ENCODE measurements at regions not wholly inside any gene's neighbourhood (a gene's known extent, or its start where the extent isn't known, plus 50 kb on each side); places are given as distances from the start of the nearest gene placed in this dataset.

DNA sequence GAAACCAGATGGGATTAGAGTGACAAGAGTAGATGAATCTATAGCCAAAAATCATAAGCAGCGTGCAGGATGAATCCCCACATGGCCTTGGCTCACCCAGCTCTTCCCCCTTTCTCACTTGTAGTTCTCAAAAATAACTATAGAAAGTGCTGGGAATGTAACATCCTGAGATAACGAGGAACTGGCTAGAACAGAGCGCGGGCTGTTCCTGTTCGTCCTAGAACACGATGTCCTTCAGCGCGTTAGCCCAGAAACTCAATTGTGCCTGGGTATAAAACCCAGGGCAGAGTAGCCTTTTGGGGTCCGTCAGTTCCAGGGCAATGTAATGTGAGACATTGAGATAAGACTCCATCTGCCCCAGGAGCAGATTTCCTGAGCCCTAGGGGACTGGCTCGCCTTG, 326.2 kb downstream of the TSHZ3 start:
- Mint-ChIP-seq H3K9me3 (peaks cover 1 to 17% (median 3%) of the 10 kb centered on the region in 7 donors), H3K4me1 (no peaks in the 10 kb centered on the region), H3K4me3 (no peak overlapping the region), H3K27me3 (ENCODE audit: low read depth in 3 of 3) (peaks cover 0 to 6% (median 3%) of the 10 kb centered on the region in 3 donors), H3K36me3 (no peaks in the 10 kb centered on the region), H3K27ac (no peak overlapping the region)
- Histone ChIP-seq H3K9me3 (replicated peaks in 1 of 2; ENCODE audit: control insufficient read depth in 1 of 2, insufficient read depth in 1 of 2, low read length in 2 of 2) (peaks cover 0 to 7% of the 10 kb centered on the region in 2 donors), H3K36me3 (replicated peaks in 1 of 2; ENCODE audit: control insufficient read depth in 1 of 2, insufficient read depth in 2 of 2, low read length in 2 of 2) (no peaks in the 10 kb centered on the region), H3K27ac (ENCODE audit: low read depth in 1 of 2, low read length in 2 of 2) (no peak overlapping the region), H2AFZ (ENCODE audit: insufficient read depth, low read depth, low read length, poor library complexity, severe bottlenecking) (no peak overlapping the region), H3K79me2 (ENCODE audit: insufficient read depth, low read length) (no peaks in the 10 kb centered on the region), H3K4me3 (replicated peaks in 1 of 3; ENCODE audit: low read depth in 2 of 3, low read length in 3 of 3) (no peak overlapping the region), H3K4me1 (ENCODE audit: control insufficient read depth in 1 of 2, insufficient read depth in 2 of 2, low read length in 2 of 2) (no peaks in the 10 kb centered on the region), H3K4me2 (replicated peaks; ENCODE audit: extremely low read depth, low read length, poor library complexity, severe bottlenecking) (no peak overlapping the region), H3K9ac (ENCODE audit: insufficient read depth, low read length, poor library complexity, severe bottlenecking) (no peak overlapping the region), H3K27me3 (ENCODE audit: control insufficient read depth in 2 of 2, insufficient read depth in 2 of 2, low read length in 2 of 2) (no peaks in the 10 kb centered on the region), H4K20me1 (ENCODE audit: insufficient read depth, low read length) (no peaks in the 10 kb centered on the region)
- WGBS (ENCODE audit: insufficient coverage), result 86% methylated on average over 8 of the region's 10 CpGs
- TF ChIP-seq CTCF (IDR thresholded peaks at IDR 0.05), result no peak
- intact Hi-C loops (cut with micrococcal nuclease), result no loop called here
- DNase-seq, result no peak

DNA sequence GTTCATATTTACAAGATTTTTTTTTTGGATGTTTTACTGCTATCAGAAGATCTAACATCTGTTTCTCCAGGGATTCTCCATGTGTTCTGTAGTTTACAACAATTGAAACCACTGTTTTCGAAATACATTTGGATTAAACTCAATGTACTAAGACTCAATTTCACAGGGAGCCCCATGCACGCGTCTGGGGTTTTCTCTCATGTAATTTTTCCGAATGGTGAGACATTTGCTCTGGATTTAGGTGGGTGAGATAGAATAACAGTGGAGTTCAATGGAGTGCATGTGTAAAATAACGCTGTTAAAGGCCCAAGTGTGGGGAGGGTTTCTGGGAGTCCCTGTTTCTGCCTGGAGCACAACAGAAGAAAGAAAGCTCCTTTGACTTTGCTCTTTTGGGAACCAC, 330.3 kb downstream of the TSHZ3 start:
- Histone ChIP-seq H3K9ac (ENCODE audit: insufficient read depth, low read length, poor library complexity, severe bottlenecking) (no peak overlapping the region), H2AFZ (ENCODE audit: insufficient read depth, low read depth, low read length, poor library complexity, severe bottlenecking) (no peak overlapping the region), H3K4me3 (replicated peaks in 1 of 3; ENCODE audit: low read depth in 2 of 3, low read length in 3 of 3) (no peak overlapping the region), H3K27ac (ENCODE audit: low read depth in 1 of 2, low read length in 2 of 2) (no peak overlapping the region), H3K4me2 (replicated peaks; ENCODE audit: extremely low read depth, low read length, poor library complexity, severe bottlenecking) (no peak overlapping the region), H3K27me3 (ENCODE audit: control insufficient read depth in 2 of 2, insufficient read depth in 2 of 2, low read length in 2 of 2) (no peaks in the 10 kb centered on the region), H3K9me3 (replicated peaks in 1 of 2; ENCODE audit: control insufficient read depth in 1 of 2, insufficient read depth in 1 of 2, low read length in 2 of 2) (peaks cover 0 to 5% of the 10 kb centered on the region in 2 donors), H3K79me2 (ENCODE audit: insufficient read depth, low read length) (no peaks in the 10 kb centered on the region), H3K36me3 (replicated peaks in 1 of 2; ENCODE audit: control insufficient read depth in 1 of 2, insufficient read depth in 2 of 2, low read length in 2 of 2) (no peaks in the 10 kb centered on the region), H4K20me1 (ENCODE audit: insufficient read depth, low read length) (no peaks in the 10 kb centered on the region), H3K4me1 (ENCODE audit: control insufficient read depth in 1 of 2, insufficient read depth in 2 of 2, low read length in 2 of 2) (no peaks in the 10 kb centered on the region)
- peaks cover 0 to 12% (median 4%) of the 10 kb centered on the region in 7 donors for H3K9me3 Mint-ChIP-seq
- WGBS (ENCODE audit: insufficient coverage), result 93% methylated on average over 5 of the region's 5 CpGs
- H3K36me3 Mint-ChIP-seq, result no peaks in the 10 kb centered on the region
- no peak overlapping the region for H3K27ac Mint-ChIP-seq
- peaks cover 0 to 7% (median 3%) of the 10 kb centered on the region in 3 donors for H3K27me3 Mint-ChIP-seq (ENCODE audit: low read depth in 3 of 3)
- TF ChIP-seq CTCF (IDR thresholded peaks at IDR 0.05), result no peak
- no peak for DNase-seq
- H3K4me3 Mint-ChIP-seq, result no peak overlapping the region
- peaks cover 9% of the 10 kb centered on the region for H3K4me1 Mint-ChIP-seq
- intact Hi-C loops (cut with micrococcal nuclease), result no loop called here
